Stimulated activated memory B cell treated with anti-CD40 and anti-IgM and Interleukin-4, amounts not matched to agents 10 μg/mL and 1 μg/mL and 100 μg/mL, for 72 hours (primary cell): ENCODE measurements at regions not wholly inside any gene's neighbourhood (a gene's known extent, or its start where the extent isn't known, plus 50 kb on each side); places are given as distances from the start of the nearest gene placed in this dataset.

ENCODE experiments used
- ATAC-seq: fragments of 150-1000 bp; cut with Tn5 transposase; 2 replicates; pipeline ENCODE4 v1.10.0; 2021
- H3K27ac Mint-ChIP-seq: one replicate; pipeline ENCODE4 v1.8.0; 2022; ENCODE audit warnings: mild to moderate bottlenecking, mixed read lengths
- H3K27me3 Mint-ChIP-seq: one replicate; pipeline ENCODE4 v1.8.0; 2022; ENCODE audit warnings: mixed read lengths
- H3K36me3 Mint-ChIP-seq: one replicate; pipeline ENCODE4 v1.8.0; 2022; ENCODE audit warnings: mixed read lengths
- H3K4me1 Mint-ChIP-seq: one replicate; pipeline ENCODE4 v1.8.0; 2022; ENCODE audit warnings: mixed read lengths
- H3K4me3 Mint-ChIP-seq: one replicate; pipeline ENCODE4 v1.8.0; 2022; ENCODE audit warnings: mild to moderate bottlenecking, moderate library complexity, mixed read lengths
- H3K9me3 Mint-ChIP-seq: one replicate; pipeline ENCODE4 v1.8.0; 2022; ENCODE audit warnings: mixed read lengths

GRCh38 chr16:80390046-80390445 lies 150.7 kb upstream of the DYNLRB2 start:
- H3K36me3 Mint-ChIP-seq = no peaks in the 10 kb centered on the region
- H3K9me3 Mint-ChIP-seq = peaks cover 3% of the 10 kb centered on the region
- no peak for ATAC-seq
- peaks cover 44% of the 10 kb centered on the region for H3K27me3 Mint-ChIP-seq
- no peak overlapping the region for H3K27ac Mint-ChIP-seq
- H3K4me3 Mint-ChIP-seq = no peak overlapping the region
- no peaks in the 10 kb centered on the region for H3K4me1 Mint-ChIP-seq

GRCh38 chr16:80389338-80389737 lies 151.5 kb upstream of the DYNLRB2 start:
- Mint-ChIP-seq H3K4me1 (no peaks in the 10 kb centered on the region), H3K27ac (no peak overlapping the region), H3K9me3 (peaks cover 3% of the 10 kb centered on the region), H3K27me3 (peaks cover 50% of the 10 kb centered on the region), H3K36me3 (no peaks in the 10 kb centered on the region), H3K4me3 (no peak overlapping the region)
- no peak for ATAC-seq

- Mint-ChIP-seq H3K27me3 (peaks cover 63% of the 10 kb centered on the region), H3K9me3 (no peaks in the 10 kb centered on the region), H3K36me3 (no peaks in the 10 kb centered on the region), H3K4me1 (no peaks in the 10 kb centered on the region), H3K4me3 (no peak overlapping the region), H3K27ac (no peak overlapping the region)
- no peak for ATAC-seq
These were observed 153.4 kb upstream of the DYNLRB2 start for GRCh38 chr16:80387318-80387921.

GRCh38 chr16:80384862-80385261 lies 155.9 kb upstream of the DYNLRB2 start:
- no peaks in the 10 kb centered on the region for H3K9me3 Mint-ChIP-seq
- no peaks in the 10 kb centered on the region for H3K36me3 Mint-ChIP-seq
- peaks cover 63% of the 10 kb centered on the region for H3K27me3 Mint-ChIP-seq
- H3K4me1 Mint-ChIP-seq = no peaks in the 10 kb centered on the region
- no peak for ATAC-seq
- H3K27ac Mint-ChIP-seq = no peak overlapping the region
- no peak overlapping the region for H3K4me3 Mint-ChIP-seq

GRCh38 chr16:80380514-80380913 lies 160.3 kb upstream of the DYNLRB2 start:
- H3K27me3 Mint-ChIP-seq = peaks cover 35% of the 10 kb centered on the region

DNA sequence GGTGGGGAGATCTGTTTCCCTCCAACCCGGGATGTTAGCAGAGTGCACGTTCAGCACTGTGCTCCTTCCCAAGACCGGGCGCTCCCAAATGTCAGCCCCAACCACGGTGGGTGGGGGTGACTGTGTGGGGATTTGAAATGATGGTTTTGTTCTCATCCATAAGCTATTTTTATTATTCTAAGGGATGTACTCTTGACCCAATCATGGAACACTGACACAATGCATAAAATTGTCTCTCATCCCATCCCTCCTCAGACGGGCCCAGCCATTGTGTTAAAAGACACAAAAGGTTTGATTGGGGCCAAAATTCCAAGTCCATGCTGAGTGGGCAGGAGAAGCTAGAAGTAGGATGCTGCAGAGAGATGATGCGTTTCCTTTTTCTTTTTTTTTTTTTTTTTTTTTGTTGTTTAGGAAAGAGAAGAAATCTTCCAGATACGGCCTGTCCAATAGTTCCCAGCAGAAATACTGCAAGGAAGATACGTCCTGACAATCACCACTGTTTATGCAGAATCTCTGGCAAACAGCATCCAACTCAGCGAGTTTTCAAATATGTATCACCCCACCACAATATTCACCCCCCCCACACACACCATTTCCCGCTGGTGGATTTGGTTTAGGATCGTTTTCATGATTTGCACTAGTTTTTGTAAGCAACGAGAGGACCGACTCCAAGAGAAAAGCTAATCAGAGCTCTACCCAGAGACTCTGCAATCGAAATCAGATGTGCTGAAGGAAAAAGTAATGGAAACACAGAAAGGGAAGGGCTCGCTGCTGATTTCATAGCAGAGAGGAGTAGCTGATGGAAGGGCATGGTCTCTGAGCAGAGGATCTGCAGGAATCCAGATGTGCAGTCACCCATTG lies 163.5 kb upstream of the DYNLRB2 start:
- peaks cover 3% of the 10 kb centered on the region for H3K9me3 Mint-ChIP-seq
- peaks cover 12% of the 10 kb centered on the region for H3K27me3 Mint-ChIP-seq
- no peak overlapping the region for H3K4me3 Mint-ChIP-seq
- no peak overlapping the region for H3K27ac Mint-ChIP-seq
- no peak for ATAC-seq
- no peaks in the 10 kb centered on the region for H3K36me3 Mint-ChIP-seq
- H3K4me1 Mint-ChIP-seq = no peaks in the 10 kb centered on the region

More at GRCh38 chr16:80380514-80380913, 160.3 kb upstream of the DYNLRB2 start:
- no peak overlapping the region for H3K4me3 Mint-ChIP-seq
- H3K36me3 Mint-ChIP-seq = no peaks in the 10 kb centered on the region
- H3K4me1 Mint-ChIP-seq = no peaks in the 10 kb centered on the region
- ATAC-seq = peak; percentile 18
- H3K27ac Mint-ChIP-seq = no peak overlapping the region
- no peaks in the 10 kb centered on the region for H3K9me3 Mint-ChIP-seq

GRCh38 chr16:80375973-80376372 lies 164.8 kb upstream of the DYNLRB2 start:
- no peaks in the 10 kb centered on the region for H3K36me3 Mint-ChIP-seq
- no peak overlapping the region for H3K27ac Mint-ChIP-seq
- H3K4me1 Mint-ChIP-seq = no peaks in the 10 kb centered on the region
- no peak for ATAC-seq
- H3K4me3 Mint-ChIP-seq = no peak overlapping the region
- peaks cover 3% of the 10 kb centered on the region for H3K9me3 Mint-ChIP-seq
- H3K27me3 Mint-ChIP-seq = peaks cover 4% of the 10 kb centered on the region

DNA sequence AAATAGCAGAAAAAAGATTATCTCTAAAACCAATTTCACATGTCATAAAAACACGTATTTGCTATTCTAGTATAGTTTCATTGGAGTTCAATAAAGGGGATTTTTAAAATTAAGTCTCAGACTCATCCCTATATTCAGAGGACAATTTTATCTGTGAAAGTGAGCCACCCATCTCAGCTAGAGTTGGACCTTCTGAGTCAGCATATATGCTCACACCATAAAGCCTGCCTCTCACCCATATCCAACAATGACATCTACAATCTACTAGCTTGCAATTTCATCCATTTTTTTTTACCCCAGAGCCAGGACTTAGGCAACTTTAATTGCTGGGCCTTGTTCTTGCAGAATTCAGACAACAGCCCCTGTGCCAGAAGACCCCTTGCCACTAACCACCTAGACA lies 165.3 kb upstream of the DYNLRB2 start:
- H3K9me3 Mint-ChIP-seq = peaks cover 3% of the 10 kb centered on the region
- no peak overlapping the region for H3K4me3 Mint-ChIP-seq
- H3K4me1 Mint-ChIP-seq = no peaks in the 10 kb centered on the region
- no peaks in the 10 kb centered on the region for H3K36me3 Mint-ChIP-seq
- no peak overlapping the region for H3K27ac Mint-ChIP-seq
- no peak for ATAC-seq
- no peaks in the 10 kb centered on the region for H3K27me3 Mint-ChIP-seq

- Mint-ChIP-seq H3K9me3 (peaks cover 3% of the 10 kb centered on the region), H3K4me3 (no peak overlapping the region), H3K27ac (no peak overlapping the region), H3K27me3 (no peaks in the 10 kb centered on the region), H3K4me1 (no peaks in the 10 kb centered on the region), H3K36me3 (no peaks in the 10 kb centered on the region)
- ATAC-seq = no peak
These were observed 168.5 kb upstream of the DYNLRB2 start for GRCh38 chr16:80372341-80372740.

DNA sequence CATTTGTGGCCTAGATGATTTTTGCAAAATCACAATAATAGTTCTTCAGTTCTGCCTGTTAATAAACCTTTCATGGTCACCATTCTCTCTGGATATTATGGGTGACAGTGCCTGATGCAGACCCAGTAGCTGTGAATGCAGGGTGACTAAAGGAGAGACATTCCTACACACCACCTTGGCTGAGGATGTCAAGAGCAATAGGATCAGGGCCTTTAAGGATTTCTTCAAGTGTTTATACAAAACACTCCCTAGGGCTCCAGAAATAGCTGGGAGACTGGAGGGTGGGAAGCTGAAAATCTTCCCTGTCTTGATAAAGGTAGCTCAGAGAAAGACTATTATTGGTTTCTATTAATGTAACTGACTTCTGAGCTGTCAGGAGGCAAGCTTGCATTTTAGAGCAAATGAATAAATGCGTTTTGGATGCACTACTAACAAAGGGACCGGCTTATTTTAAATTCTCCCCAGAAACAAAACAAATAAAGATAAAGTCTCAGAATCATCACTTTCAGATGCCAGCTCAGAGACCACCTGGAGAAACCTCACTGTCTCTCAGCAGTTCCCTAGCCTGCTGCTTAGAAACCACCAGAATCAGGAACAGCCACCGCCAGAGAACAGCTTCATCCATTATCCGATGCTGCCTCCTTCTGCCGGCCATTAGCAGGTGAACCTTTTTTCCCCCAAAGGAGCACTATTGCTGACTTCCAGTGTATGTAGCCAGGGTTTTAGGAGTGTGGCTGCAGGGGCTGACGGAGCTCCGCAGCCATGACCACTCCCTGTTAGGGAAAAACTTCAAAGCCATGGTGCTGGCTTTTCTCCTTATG lies 171.4 kb upstream of the DYNLRB2 start:
- H3K9me3 Mint-ChIP-seq = peaks cover 3% of the 10 kb centered on the region
- H3K27me3 Mint-ChIP-seq = no peaks in the 10 kb centered on the region
- no peaks in the 10 kb centered on the region for H3K4me1 Mint-ChIP-seq
- no peak overlapping the region for H3K27ac Mint-ChIP-seq
- ATAC-seq = no peak
- H3K4me3 Mint-ChIP-seq = no peak overlapping the region
- H3K36me3 Mint-ChIP-seq = no peaks in the 10 kb centered on the region

- no peak for ATAC-seq
- Mint-ChIP-seq H3K36me3 (no peaks in the 10 kb centered on the region), H3K27ac (no peak overlapping the region), H3K4me1 (no peaks in the 10 kb centered on the region), H3K9me3 (no peaks in the 10 kb centered on the region), H3K27me3 (peaks cover 12% of the 10 kb centered on the region), H3K4me3 (no peak overlapping the region)
These were observed 173.6 kb upstream of the DYNLRB2 start for GRCh38 chr16:80367037-80367658.

DNA sequence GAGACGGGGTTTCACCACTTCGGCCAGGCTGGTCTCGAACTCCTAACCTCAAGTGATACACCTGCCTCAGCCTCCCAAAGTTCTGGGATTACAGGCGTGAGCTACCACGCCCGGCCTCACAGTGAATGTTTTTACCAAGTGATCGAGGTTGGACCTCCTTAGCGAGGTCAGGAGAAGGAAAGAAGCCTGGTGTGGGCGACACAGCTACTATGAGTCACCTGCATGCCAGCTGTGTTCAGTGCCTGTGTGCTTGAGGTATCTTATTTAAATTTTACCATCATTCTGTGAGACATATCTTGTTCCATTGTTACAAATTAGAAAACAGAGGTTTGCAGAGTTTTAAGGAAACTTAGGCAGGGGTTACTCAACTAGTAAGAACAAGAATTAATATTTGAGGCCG lies 174.8 kb upstream of the DYNLRB2 start:
- H3K4me1 Mint-ChIP-seq = no peaks in the 10 kb centered on the region
- no peaks in the 10 kb centered on the region for H3K36me3 Mint-ChIP-seq
- H3K27ac Mint-ChIP-seq = no peak overlapping the region
- no peak overlapping the region for H3K4me3 Mint-ChIP-seq
- no peaks in the 10 kb centered on the region for H3K9me3 Mint-ChIP-seq
- ATAC-seq = no peak
- peaks cover 22% of the 10 kb centered on the region for H3K27me3 Mint-ChIP-seq

- Mint-ChIP-seq H3K27me3 (peaks cover 22% of the 10 kb centered on the region), H3K27ac (no peak overlapping the region), H3K4me3 (no peak overlapping the region), H3K4me1 (no peaks in the 10 kb centered on the region), H3K9me3 (no peaks in the 10 kb centered on the region), H3K36me3 (no peaks in the 10 kb centered on the region)
- no peak for ATAC-seq
These were observed 178.0 kb upstream of the DYNLRB2 start for GRCh38 chr16:80362816-80363215.

- Mint-ChIP-seq H3K9me3 (no peaks in the 10 kb centered on the region), H3K27ac (no peak overlapping the region), H3K36me3 (no peaks in the 10 kb centered on the region), H3K27me3 (peaks cover 12% of the 10 kb centered on the region), H3K4me1 (no peaks in the 10 kb centered on the region), H3K4me3 (no peak overlapping the region)
- ATAC-seq = no peak
These were observed 184.4 kb upstream of the DYNLRB2 start for GRCh38 chr16:80356365-80356764.

GRCh38 chr16:80355335-80355734 lies 185.5 kb upstream of the DYNLRB2 start:
- ATAC-seq = no peak
- H3K27ac Mint-ChIP-seq = no peak overlapping the region
- H3K36me3 Mint-ChIP-seq = no peaks in the 10 kb centered on the region
- H3K4me3 Mint-ChIP-seq = no peak overlapping the region
- no peaks in the 10 kb centered on the region for H3K9me3 Mint-ChIP-seq
- H3K4me1 Mint-ChIP-seq = no peaks in the 10 kb centered on the region
- peaks cover 20% of the 10 kb centered on the region for H3K27me3 Mint-ChIP-seq
